Activated naive CD4-positive, alpha-beta T cell treated with anti-CD3 and anti-CD28 coated beads for 36 hours (primary cell): ENCODE measurements at regions not wholly inside any gene's neighbourhood (a gene's known extent, or its start where the extent isn't known, plus 50 kb on each side); places are given as distances from the start of the nearest gene placed in this dataset.

Experiments used
- CTCF ChIA-PET: fragments of 350-600 bp; sonication (Branson Sonifier 250); formaldehyde crosslinking; loops from one replicate; lab custom pipeline; 2021; ENCODE audit warnings: antibody characterized with exemption; lab: Charles Lee
- DNase-seq: peaks from one replicate; pipeline ENCODE4 v3.0.0-alpha.2; 2020
- H3K27ac Mint-ChIP-seq: one replicate; pipeline ENCODE4 v1.8.0; 2021; ENCODE audit warnings: mild to moderate bottlenecking, mixed read lengths
- H3K27me3 Mint-ChIP-seq: one replicate; pipeline ENCODE4 v1.8.0; 2021; ENCODE audit warnings: low read depth, mixed read lengths
- H3K36me3 Mint-ChIP-seq: one replicate; pipeline ENCODE4 v1.8.0; 2021; ENCODE audit warnings: low read depth, mixed read lengths
- H3K4me1 Mint-ChIP-seq: one replicate; pipeline ENCODE4 v1.8.0; 2021; ENCODE audit warnings: low read depth, mixed read lengths
- H3K4me3 Mint-ChIP-seq: one replicate; pipeline ENCODE4 v1.8.0; 2021; ENCODE audit warnings: mild to moderate bottlenecking, moderate library complexity, mixed read lengths
- H3K9me3 Mint-ChIP-seq: one replicate; pipeline ENCODE4 v1.8.0; 2021; ENCODE audit warnings: mixed read lengths
- intact Hi-C: fragments of 100-400 bp; cut with micrococcal nuclease; formaldehyde crosslinking; loops from one replicate; pipeline ENCODE4 v1.15.1; 2023

GRCh38 chr5:124634741-124635323, 111.6 kb downstream of the ZNF608 start:
- Mint-ChIP-seq H3K36me3 (no peaks in the 10 kb centered on the region), H3K27me3 (peaks cover 18% of the 10 kb centered on the region), H3K4me1 (no peaks in the 10 kb centered on the region), H3K27ac (no peak overlapping the region), H3K4me3 (no peak overlapping the region), H3K9me3 (no peaks in the 10 kb centered on the region)
- CTCF ChIA-PET = no interaction called here
- intact Hi-C loops = no loop called here
- no peak for DNase-seq

DNA sequence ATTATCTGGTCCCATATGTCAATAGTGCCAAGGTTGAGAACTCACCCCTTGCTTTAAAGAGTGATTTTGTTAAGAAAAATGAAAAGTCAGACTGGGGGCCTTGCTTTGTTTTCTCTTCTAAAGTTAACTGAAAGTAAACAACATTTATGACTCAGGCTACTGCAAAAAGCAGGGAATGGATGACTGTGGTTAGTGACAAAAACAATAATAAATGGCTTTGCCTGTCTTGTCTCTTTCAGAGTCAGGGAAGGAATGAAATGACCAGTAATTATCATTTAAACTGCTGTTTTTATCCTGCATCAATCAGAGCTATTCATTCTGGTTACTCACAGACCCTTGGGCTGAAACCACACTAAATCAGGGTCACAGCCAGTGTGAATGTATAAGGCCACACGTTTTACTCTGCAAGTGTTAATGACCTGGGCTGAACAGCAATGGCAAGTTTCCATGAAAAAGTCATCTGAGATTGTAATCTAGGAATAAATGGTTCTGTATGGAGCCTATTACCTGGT, 112.2 kb downstream of the ZNF608 start:
- intact Hi-C loops = no loop called here
- H3K36me3 Mint-ChIP-seq = no peaks in the 10 kb centered on the region
- no peaks in the 10 kb centered on the region for H3K4me1 Mint-ChIP-seq
- no peaks in the 10 kb centered on the region for H3K9me3 Mint-ChIP-seq
- DNase-seq = no peak
- no peak overlapping the region for H3K27ac Mint-ChIP-seq
- CTCF ChIA-PET = no interaction called here
- H3K4me3 Mint-ChIP-seq = no peak overlapping the region
- peaks cover 18% of the 10 kb centered on the region for H3K27me3 Mint-ChIP-seq

GRCh38 chr5:124633209-124633608, 113.2 kb downstream of the ZNF608 start:
- no peaks in the 10 kb centered on the region for H3K9me3 Mint-ChIP-seq
- peaks cover 16% of the 10 kb centered on the region for H3K27me3 Mint-ChIP-seq
- no peaks in the 10 kb centered on the region for H3K4me1 Mint-ChIP-seq
- H3K27ac Mint-ChIP-seq = no peak overlapping the region
- DNase-seq = no peak
- intact Hi-C loops = no loop called here
- CTCF ChIA-PET = no interaction called here
- no peaks in the 10 kb centered on the region for H3K36me3 Mint-ChIP-seq
- no peak overlapping the region for H3K4me3 Mint-ChIP-seq

DNA sequence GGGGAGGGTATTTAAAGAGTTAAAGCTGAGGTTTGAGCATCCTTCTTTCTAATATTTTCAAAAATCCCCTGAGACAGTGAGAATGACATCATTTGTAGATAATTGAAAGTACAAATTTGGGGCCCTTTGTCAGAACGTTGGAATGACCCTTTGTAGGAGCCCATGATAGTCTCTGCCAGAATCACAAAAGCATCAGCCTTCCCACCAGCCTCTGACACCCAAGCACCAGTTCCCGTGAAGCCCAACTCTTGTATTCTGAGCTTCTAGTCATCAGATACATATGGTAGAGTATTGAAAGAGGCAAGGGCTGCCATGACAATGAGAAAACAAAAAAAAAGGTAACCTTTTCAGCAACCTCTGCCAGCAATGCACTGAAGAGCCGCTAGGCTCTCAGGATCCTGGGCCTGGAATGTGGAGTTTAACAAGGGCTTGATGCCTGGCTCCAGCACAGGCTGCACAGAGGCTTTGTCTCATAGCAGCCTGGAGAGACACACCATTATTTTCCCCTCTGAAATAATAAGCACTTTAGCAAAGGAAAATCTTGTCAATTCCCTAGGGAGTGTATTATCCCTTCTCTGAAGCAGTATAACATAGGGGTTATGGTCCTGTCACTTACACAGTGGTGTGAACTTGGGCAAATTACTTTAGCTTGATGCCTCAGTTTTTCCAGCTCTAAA, 114.4 kb downstream of the ZNF608 start:
- Mint-ChIP-seq H3K4me1 (no peaks in the 10 kb centered on the region), H3K27ac (no peak overlapping the region), H3K9me3 (no peaks in the 10 kb centered on the region), H3K4me3 (no peak overlapping the region), H3K36me3 (no peaks in the 10 kb centered on the region), H3K27me3 (peaks cover 16% of the 10 kb centered on the region)
- DNase-seq = no peak
- intact Hi-C loops = no loop called here
- CTCF ChIA-PET = no interaction called here

DNA sequence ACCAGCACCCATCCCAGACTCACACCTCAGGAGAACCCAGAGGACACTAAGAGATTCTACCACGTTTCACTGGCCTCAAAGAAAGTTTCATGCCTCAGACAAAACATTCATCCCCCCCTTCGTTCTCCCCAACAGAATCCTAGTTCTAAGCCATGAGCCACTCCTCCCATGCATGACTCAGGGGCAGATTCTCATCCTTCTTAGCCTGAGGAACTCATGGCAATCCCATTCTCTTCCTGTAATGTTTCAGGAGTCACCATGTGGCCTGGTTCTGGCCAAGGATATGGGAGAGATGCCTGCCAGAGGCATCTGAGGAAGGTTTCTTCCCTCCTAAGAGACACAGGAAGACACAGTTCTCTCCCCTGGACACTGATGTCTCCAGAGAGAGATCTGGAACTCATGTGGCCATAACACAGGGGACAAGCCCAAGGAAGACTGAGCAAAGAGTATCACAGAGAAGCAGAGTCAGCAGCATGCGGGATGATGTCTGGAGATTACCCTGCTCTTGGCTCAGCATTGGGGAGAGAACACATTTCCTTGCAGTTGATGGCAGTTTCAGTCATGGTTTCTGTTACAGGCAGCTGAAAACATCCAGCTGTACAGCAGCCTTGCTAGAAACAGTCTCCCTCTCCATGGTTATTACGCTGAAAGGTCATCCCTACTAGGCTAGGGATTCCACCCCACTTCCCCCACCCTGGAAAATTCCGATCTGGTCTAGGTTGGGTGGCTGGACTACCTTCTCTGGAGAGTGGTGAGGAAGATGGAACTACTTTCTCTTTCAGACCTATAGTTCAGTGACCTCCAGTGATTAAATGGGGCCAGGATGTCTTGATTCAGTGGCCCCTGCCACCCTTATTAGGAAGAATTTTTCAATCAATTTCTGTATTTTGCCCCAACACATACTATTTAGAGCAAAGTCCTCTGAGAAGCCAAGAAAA, 115.4 kb downstream of the ZNF608 start:
- no peaks in the 10 kb centered on the region for H3K36me3 Mint-ChIP-seq
- H3K27me3 Mint-ChIP-seq = peaks cover 18% of the 10 kb centered on the region
- intact Hi-C loops = no loop called here
- H3K4me3 Mint-ChIP-seq = no peak overlapping the region
- CTCF ChIA-PET = no interaction called here
- DNase-seq = no peak
- no peaks in the 10 kb centered on the region for H3K9me3 Mint-ChIP-seq
- H3K27ac Mint-ChIP-seq = no peak overlapping the region
- H3K4me1 Mint-ChIP-seq = no peaks in the 10 kb centered on the region

GRCh38 chr5:124628721-124629596, 117.5 kb downstream of the ZNF608 start:
- H3K27ac Mint-ChIP-seq = no peak overlapping the region
- peaks cover 23% of the 10 kb centered on the region for H3K27me3 Mint-ChIP-seq
- H3K4me3 Mint-ChIP-seq = no peak overlapping the region
- intact Hi-C loops = no loop called here
- no peaks in the 10 kb centered on the region for H3K9me3 Mint-ChIP-seq
- no peaks in the 10 kb centered on the region for H3K4me1 Mint-ChIP-seq
- H3K36me3 Mint-ChIP-seq = no peaks in the 10 kb centered on the region
- DNase-seq = no peak
- CTCF ChIA-PET = no interaction called here

DNA sequence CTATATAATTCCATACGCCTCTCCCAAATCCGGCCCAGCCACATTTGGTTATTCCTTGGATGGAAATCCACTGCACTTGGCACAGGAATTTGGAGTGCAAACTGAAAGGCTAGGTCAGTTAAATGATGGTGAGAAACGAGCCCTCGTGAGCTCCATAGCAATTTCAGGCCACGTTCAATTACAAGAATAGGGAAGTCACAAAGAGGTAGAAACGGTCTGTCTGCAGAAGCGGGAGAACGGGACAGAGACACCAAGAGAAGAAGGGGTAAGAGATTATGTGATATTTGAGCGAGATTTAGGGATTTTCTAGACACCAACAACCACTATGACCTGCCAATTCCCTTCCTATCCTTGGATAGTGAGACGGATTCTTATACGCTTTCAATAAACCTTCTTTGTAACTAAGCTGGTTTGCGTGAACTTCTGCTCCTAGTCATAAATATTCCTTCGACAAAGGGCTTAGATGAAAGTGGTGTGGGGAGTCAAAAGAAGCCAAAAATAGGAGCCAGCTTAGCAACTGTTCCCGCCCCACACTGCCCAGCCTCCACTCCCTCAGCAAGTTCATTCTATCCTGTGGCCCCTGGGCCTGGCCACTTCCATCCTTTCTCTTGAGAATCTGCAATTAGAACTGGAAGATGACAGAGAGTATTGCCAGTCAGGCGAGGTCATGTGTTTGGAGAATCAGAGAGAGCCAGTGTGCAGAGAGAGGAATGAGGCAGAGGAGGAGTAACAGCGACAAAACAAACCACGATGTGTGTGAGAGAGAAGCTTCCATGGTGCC, 118.4 kb downstream of the ZNF608 start:
- intact Hi-C loops = no loop called here
- DNase-seq = no peak
- H3K27me3 Mint-ChIP-seq = peaks cover 23% of the 10 kb centered on the region
- CTCF ChIA-PET = no interaction called here
- no peaks in the 10 kb centered on the region for H3K36me3 Mint-ChIP-seq
- H3K9me3 Mint-ChIP-seq = no peaks in the 10 kb centered on the region
- H3K4me1 Mint-ChIP-seq = no peaks in the 10 kb centered on the region
- H3K27ac Mint-ChIP-seq = no peak overlapping the region
- H3K4me3 Mint-ChIP-seq = no peak overlapping the region

DNA sequence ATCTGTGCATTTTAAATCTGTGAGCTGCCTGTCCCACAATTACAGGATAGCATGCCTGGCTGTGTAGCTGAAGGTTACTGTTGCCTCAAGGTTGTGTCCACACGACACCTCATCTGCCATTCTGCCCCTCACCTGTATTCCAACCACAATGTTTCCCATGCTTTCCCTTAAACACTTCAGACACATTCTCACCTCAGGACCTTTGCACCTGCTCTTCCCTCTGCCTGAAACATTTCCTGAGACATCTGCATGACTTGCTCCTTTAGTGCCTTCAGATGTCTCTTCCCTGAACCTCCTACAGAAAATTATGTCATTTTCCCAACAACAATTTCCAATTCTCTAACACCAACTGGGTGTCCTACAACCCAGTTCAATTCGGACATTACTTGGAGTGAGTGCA, 120.4 kb downstream of the ZNF608 start:
- H3K9me3 Mint-ChIP-seq = no peaks in the 10 kb centered on the region
- no peaks in the 10 kb centered on the region for H3K4me1 Mint-ChIP-seq
- H3K27ac Mint-ChIP-seq = no peak overlapping the region
- CTCF ChIA-PET = no interaction called here
- H3K36me3 Mint-ChIP-seq = no peaks in the 10 kb centered on the region
- no peak for DNase-seq
- no peak overlapping the region for H3K4me3 Mint-ChIP-seq
- H3K27me3 Mint-ChIP-seq = peaks cover 21% of the 10 kb centered on the region
- intact Hi-C loops = no loop called here

- no peaks in the 10 kb centered on the region for H3K9me3 Mint-ChIP-seq
Measured at GRCh38 chr5:124623265-124623664, 123.2 kb downstream of the ZNF608 start.

GRCh38 chr5:124622851-124623250, 123.6 kb downstream of the ZNF608 start:
- no peak for DNase-seq
- Mint-ChIP-seq H3K27ac (no peak overlapping the region), H3K9me3 (no peaks in the 10 kb centered on the region), H3K27me3 (peaks cover 10% of the 10 kb centered on the region), H3K36me3 (no peaks in the 10 kb centered on the region), H3K4me1 (no peaks in the 10 kb centered on the region), H3K4me3 (no peak overlapping the region)
- CTCF ChIA-PET = no interaction called here
- intact Hi-C loops = no loop called here

More at GRCh38 chr5:124623265-124623664, 123.2 kb downstream of the ZNF608 start:
- Mint-ChIP-seq H3K27ac (no peak overlapping the region), H3K4me1 (no peaks in the 10 kb centered on the region), H3K27me3 (peaks cover 10% of the 10 kb centered on the region), H3K4me3 (no peak overlapping the region), H3K36me3 (no peaks in the 10 kb centered on the region)
- CTCF ChIA-PET = no interaction called here
- no peak for DNase-seq
- intact Hi-C loops = no loop called here

- DNase-seq = no peak
- CTCF ChIA-PET = no interaction called here
- H3K4me3 Mint-ChIP-seq = no peak overlapping the region
- peaks cover 12% of the 10 kb centered on the region for H3K27me3 Mint-ChIP-seq
- intact Hi-C loops = no loop called here
- no peaks in the 10 kb centered on the region for H3K4me1 Mint-ChIP-seq
- no peak overlapping the region for H3K27ac Mint-ChIP-seq
- H3K36me3 Mint-ChIP-seq = no peaks in the 10 kb centered on the region
- H3K9me3 Mint-ChIP-seq = no peaks in the 10 kb centered on the region
Measured at GRCh38 chr5:124621279-124621678, 125.2 kb downstream of the ZNF608 start.
